Activated naive CD4-positive, alpha-beta T cell treated with anti-CD3 and anti-CD28 coated beads, Interleukin-2, amount 50 U/mL, for 24 hours (primary cell): ENCODE measurements at regions not wholly inside any gene's neighbourhood (a gene's known extent, or its start where the extent isn't known, plus 50 kb on each side); places are given as distances from the start of the nearest gene placed in this dataset.

Experiments used
- H3K27ac Mint-ChIP-seq: one replicate; pipeline ENCODE4 v1.8.0; 2021; ENCODE audit warnings: mild to moderate bottlenecking, mixed read lengths
- H3K27me3 Mint-ChIP-seq: one replicate; pipeline ENCODE4 v1.8.0; 2021; ENCODE audit warnings: mixed read lengths
- H3K36me3 Mint-ChIP-seq: one replicate; pipeline ENCODE4 v1.8.0; 2021; ENCODE audit warnings: mixed read lengths
- H3K4me1 Mint-ChIP-seq: one replicate; pipeline ENCODE4 v1.8.0; 2021; ENCODE audit warnings: mixed read lengths
- H3K4me3 Mint-ChIP-seq: one replicate; pipeline ENCODE4 v1.8.0; 2021; ENCODE audit warnings: mild to moderate bottlenecking, mixed read lengths
- H3K9me3 Mint-ChIP-seq: one replicate; pipeline ENCODE4 v1.8.0; 2021; ENCODE audit warnings: mixed read lengths

- Mint-ChIP-seq H3K4me3 (no peak overlapping the region), H3K4me1 (no peaks in the 10 kb centered on the region), H3K27ac (no peak overlapping the region), H3K36me3 (no peaks in the 10 kb centered on the region), H3K9me3 (no peaks in the 10 kb centered on the region), H3K27me3 (no peaks in the 10 kb centered on the region)
Measured at GRCh38 chr1:193794239-193794638, 607.8 kb upstream of the B3GALT2 start.

- Mint-ChIP-seq H3K4me1 (no peaks in the 10 kb centered on the region), H3K27me3 (no peaks in the 10 kb centered on the region), H3K36me3 (no peaks in the 10 kb centered on the region), H3K27ac (no peak overlapping the region), H3K4me3 (no peak overlapping the region), H3K9me3 (no peaks in the 10 kb centered on the region)
Measured at GRCh38 chr1:193791746-193792145, 605.3 kb upstream of the B3GALT2 start.

- no peak overlapping the region for H3K4me3 Mint-ChIP-seq
- H3K9me3 Mint-ChIP-seq = no peaks in the 10 kb centered on the region
- H3K27me3 Mint-ChIP-seq = no peaks in the 10 kb centered on the region
- H3K4me1 Mint-ChIP-seq = no peaks in the 10 kb centered on the region
- H3K27ac Mint-ChIP-seq = no peak overlapping the region
- H3K36me3 Mint-ChIP-seq = no peaks in the 10 kb centered on the region
Measured at GRCh38 chr1:193787061-193787460, 600.6 kb upstream of the B3GALT2 start.

- Mint-ChIP-seq H3K27ac (no peak overlapping the region), H3K4me1 (no peaks in the 10 kb centered on the region), H3K4me3 (no peak overlapping the region), H3K27me3 (no peaks in the 10 kb centered on the region), H3K36me3 (no peaks in the 10 kb centered on the region), H3K9me3 (no peaks in the 10 kb centered on the region)
Measured at GRCh38 chr1:193785850-193786420, 599.5 kb upstream of the B3GALT2 start.

GRCh38 chr1:193774536-193775323 lies 588.3 kb upstream of the B3GALT2 start:
- peaks cover 6% of the 10 kb centered on the region for H3K36me3 Mint-ChIP-seq
- peaks cover 10% of the 10 kb centered on the region for H3K9me3 Mint-ChIP-seq
- no peak overlapping the region for H3K27ac Mint-ChIP-seq
- H3K4me1 Mint-ChIP-seq = peaks cover 8% of the 10 kb centered on the region
- no peak overlapping the region for H3K4me3 Mint-ChIP-seq
- H3K27me3 Mint-ChIP-seq = no peaks in the 10 kb centered on the region

- no peak overlapping the region for H3K27ac Mint-ChIP-seq
- peaks cover 9% of the 10 kb centered on the region for H3K9me3 Mint-ChIP-seq
- peaks cover 6% of the 10 kb centered on the region for H3K36me3 Mint-ChIP-seq
- no peak overlapping the region for H3K4me3 Mint-ChIP-seq
- no peaks in the 10 kb centered on the region for H3K27me3 Mint-ChIP-seq
- H3K4me1 Mint-ChIP-seq = peaks cover 8% of the 10 kb centered on the region
Measured at GRCh38 chr1:193771596-193771995, 585.2 kb upstream of the B3GALT2 start.

- no peak overlapping the region for H3K27ac Mint-ChIP-seq
- no peak overlapping the region for H3K4me3 Mint-ChIP-seq
- H3K4me1 Mint-ChIP-seq = peaks cover 8% of the 10 kb centered on the region
- H3K9me3 Mint-ChIP-seq = no peaks in the 10 kb centered on the region
- H3K36me3 Mint-ChIP-seq = peaks cover 2% of the 10 kb centered on the region
- no peaks in the 10 kb centered on the region for H3K27me3 Mint-ChIP-seq
Measured at GRCh38 chr1:193769651-193770050, 583.2 kb upstream of the B3GALT2 start.

GRCh38 chr1:193767886-193768285 lies 581.5 kb upstream of the B3GALT2 start:
- Mint-ChIP-seq H3K27ac (no peak overlapping the region), H3K4me3 (no peak overlapping the region), H3K9me3 (no peaks in the 10 kb centered on the region), H3K36me3 (no peaks in the 10 kb centered on the region), H3K4me1 (no peaks in the 10 kb centered on the region), H3K27me3 (no peaks in the 10 kb centered on the region)

GRCh38 chr1:193766329-193766728 lies 579.9 kb upstream of the B3GALT2 start:
- H3K27me3 Mint-ChIP-seq = no peaks in the 10 kb centered on the region
- no peaks in the 10 kb centered on the region for H3K36me3 Mint-ChIP-seq
- H3K4me1 Mint-ChIP-seq = no peaks in the 10 kb centered on the region
- no peak overlapping the region for H3K4me3 Mint-ChIP-seq
- no peaks in the 10 kb centered on the region for H3K9me3 Mint-ChIP-seq
- H3K27ac Mint-ChIP-seq = no peak overlapping the region

- Mint-ChIP-seq H3K4me1 (no peaks in the 10 kb centered on the region), H3K4me3 (no peak overlapping the region), H3K27ac (no peak overlapping the region), H3K27me3 (no peaks in the 10 kb centered on the region), H3K36me3 (no peaks in the 10 kb centered on the region), H3K9me3 (no peaks in the 10 kb centered on the region)
Measured at GRCh38 chr1:193763266-193763665, 576.9 kb upstream of the B3GALT2 start.

GRCh38 chr1:193762236-193762635 lies 575.8 kb upstream of the B3GALT2 start:
- Mint-ChIP-seq H3K9me3 (peaks cover 9% of the 10 kb centered on the region), H3K27me3 (no peaks in the 10 kb centered on the region), H3K36me3 (no peaks in the 10 kb centered on the region), H3K27ac (no peak overlapping the region), H3K4me3 (no peak overlapping the region), H3K4me1 (no peaks in the 10 kb centered on the region)

GRCh38 chr1:193755441-193755840 lies 569.0 kb upstream of the B3GALT2 start:
- H3K36me3 Mint-ChIP-seq = no peaks in the 10 kb centered on the region
- H3K4me3 Mint-ChIP-seq = no peak overlapping the region
- no peaks in the 10 kb centered on the region for H3K4me1 Mint-ChIP-seq
- peaks cover 14% of the 10 kb centered on the region for H3K9me3 Mint-ChIP-seq
- H3K27me3 Mint-ChIP-seq = no peaks in the 10 kb centered on the region
- no peak overlapping the region for H3K27ac Mint-ChIP-seq

GRCh38 chr1:193754732-193755427 lies 568.5 kb upstream of the B3GALT2 start:
- H3K4me1 Mint-ChIP-seq = no peaks in the 10 kb centered on the region

GRCh38 chr1:193754151-193754550 lies 567.7 kb upstream of the B3GALT2 start:
- Mint-ChIP-seq H3K27me3 (no peaks in the 10 kb centered on the region), H3K36me3 (no peaks in the 10 kb centered on the region), H3K27ac (no peak overlapping the region), H3K4me1 (no peaks in the 10 kb centered on the region), H3K4me3 (no peak overlapping the region), H3K9me3 (peaks cover 14% of the 10 kb centered on the region)

More at GRCh38 chr1:193754732-193755427, 568.5 kb upstream of the B3GALT2 start:
- Mint-ChIP-seq H3K36me3 (no peaks in the 10 kb centered on the region), H3K4me3 (no peak overlapping the region), H3K27me3 (no peaks in the 10 kb centered on the region), H3K9me3 (peaks cover 14% of the 10 kb centered on the region), H3K27ac (no peak overlapping the region)

- H3K27me3 Mint-ChIP-seq = no peaks in the 10 kb centered on the region
- no peaks in the 10 kb centered on the region for H3K4me1 Mint-ChIP-seq
- H3K9me3 Mint-ChIP-seq = peaks cover 14% of the 10 kb centered on the region
- H3K36me3 Mint-ChIP-seq = no peaks in the 10 kb centered on the region
- H3K4me3 Mint-ChIP-seq = no peak overlapping the region
- no peak overlapping the region for H3K27ac Mint-ChIP-seq
Measured at GRCh38 chr1:193753038-193753756, 566.8 kb upstream of the B3GALT2 start.

GRCh38 chr1:193749868-193750267 lies 563.5 kb upstream of the B3GALT2 start:
- Mint-ChIP-seq H3K27ac (no peak overlapping the region), H3K36me3 (no peaks in the 10 kb centered on the region), H3K4me3 (no peak overlapping the region), H3K4me1 (no peaks in the 10 kb centered on the region), H3K9me3 (no peaks in the 10 kb centered on the region), H3K27me3 (no peaks in the 10 kb centered on the region)
